Thoracic aorta (tissue), 2 donors: ENCODE measurements at regions not wholly inside any gene's neighbourhood (a gene's known extent, or its start where the extent isn't known, plus 50 kb on each side); places are given as distances from the start of the nearest gene placed in this dataset.

Experiments used
- ATAC-seq: fragments of 150-250 bp; one replicate; pipeline ENCODE4 v1.8.0; 2017; ENCODE audit warnings: low read depth; ENCODE audit not compliant: insufficient number of reproducible peaks, low FRiP score
- DNase-seq: peaks from one replicate; pipeline ENCODE4 v3.0.0-alpha.2; 2020; ENCODE audit warnings: low spot score
- H3K27ac ChIP-seq, 2 donors: fragments of 200-600 bp; sonication (generic); 1 replicate in 1 of 2; 2 replicates in 1 of 2; pipeline ENCODE4 v1.5.1; 2016; ENCODE audit warnings: mild to moderate bottlenecking in 2 of 2, moderate library complexity in 2 of 2
- H3K27me3 ChIP-seq: fragments of 200-600 bp; sonication (generic); replicated peaks from 2 replicates; pipeline ENCODE4 v1.6.0; 2016; ENCODE audit warnings: mild to moderate bottlenecking; ENCODE audit not compliant: insufficient read depth
- H3K36me3 ChIP-seq: fragments of 200-600 bp; sonication (generic); one replicate; pipeline ENCODE4 v1.5.1; 2016
- H3K4me1 ChIP-seq, 2 donors: fragments of 200-600 bp; sonication (generic); 1 replicate in 1 of 2; 2 replicates in 1 of 2; pipeline versions ENCODE4 v1.5.1 to v1.6.0; 2016; ENCODE audit warnings: low read depth in 2 of 2, mild to moderate bottlenecking in 1 of 2; ENCODE audit not compliant: control insufficient read depth in 1 of 2
- H3K4me3 ChIP-seq: fragments of 200-600 bp; sonication (generic); 2 replicates; pipeline ENCODE4 v1.5.1; 2016; ENCODE audit warnings: mild to moderate bottlenecking
- H3K9me3 ChIP-seq: fragments of 200-600 bp; sonication (generic); 2 replicates; pipeline ENCODE4 v1.5.1; 2016
- TF ChIP-seq, protein P1 (sequence below): fragments of 200-600 bp; sonication (generic); IDR thresholded peaks from one replicate; pipeline ENCODE4 v1.5.1; 2019; ENCODE audit warnings: antibody characterized with exemption

DNA sequence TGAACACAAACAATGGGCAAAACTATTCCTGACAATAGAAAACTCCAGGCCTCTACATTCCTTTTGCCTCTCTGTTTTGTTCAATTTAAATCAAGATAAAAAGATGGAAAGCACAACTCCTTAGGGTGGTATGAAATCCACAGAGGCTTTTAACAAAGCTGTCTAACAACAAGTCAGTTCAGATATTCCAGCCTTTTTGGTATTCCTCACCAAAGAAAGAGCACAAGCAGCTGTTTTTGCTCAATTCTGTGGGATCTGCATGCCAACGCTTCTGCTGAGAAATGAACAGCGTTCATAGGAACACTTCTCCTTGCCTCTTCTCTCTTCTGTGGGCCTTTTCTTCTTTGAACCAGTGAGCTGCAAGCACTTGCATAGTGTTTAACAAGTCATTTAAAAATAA is 411.6 kb upstream of the TCF4 start:
- Histone ChIP-seq H3K36me3 (no peaks in the 10 kb centered on the region), H3K4me3 (no peak overlapping the region), H3K27ac (no peak overlapping the region), H3K9me3 (no peaks in the 10 kb centered on the region), H3K4me1 (peaks cover 0 to 10% of the 10 kb centered on the region in 2 donors), H3K27me3 (no peaks in the 10 kb centered on the region)
- TF ChIP-seq, protein P1, sequence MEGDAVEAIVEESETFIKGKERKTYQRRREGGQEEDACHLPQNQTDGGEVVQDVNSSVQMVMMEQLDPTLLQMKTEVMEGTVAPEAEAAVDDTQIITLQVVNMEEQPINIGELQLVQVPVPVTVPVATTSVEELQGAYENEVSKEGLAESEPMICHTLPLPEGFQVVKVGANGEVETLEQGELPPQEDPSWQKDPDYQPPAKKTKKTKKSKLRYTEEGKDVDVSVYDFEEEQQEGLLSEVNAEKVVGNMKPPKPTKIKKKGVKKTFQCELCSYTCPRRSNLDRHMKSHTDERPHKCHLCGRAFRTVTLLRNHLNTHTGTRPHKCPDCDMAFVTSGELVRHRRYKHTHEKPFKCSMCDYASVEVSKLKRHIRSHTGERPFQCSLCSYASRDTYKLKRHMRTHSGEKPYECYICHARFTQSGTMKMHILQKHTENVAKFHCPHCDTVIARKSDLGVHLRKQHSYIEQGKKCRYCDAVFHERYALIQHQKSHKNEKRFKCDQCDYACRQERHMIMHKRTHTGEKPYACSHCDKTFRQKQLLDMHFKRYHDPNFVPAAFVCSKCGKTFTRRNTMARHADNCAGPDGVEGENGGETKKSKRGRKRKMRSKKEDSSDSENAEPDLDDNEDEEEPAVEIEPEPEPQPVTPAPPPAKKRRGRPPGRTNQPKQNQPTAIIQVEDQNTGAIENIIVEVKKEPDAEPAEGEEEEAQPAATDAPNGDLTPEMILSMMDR: no peak
- DNase-seq: no peak
- ATAC-seq: no peak

DNA sequence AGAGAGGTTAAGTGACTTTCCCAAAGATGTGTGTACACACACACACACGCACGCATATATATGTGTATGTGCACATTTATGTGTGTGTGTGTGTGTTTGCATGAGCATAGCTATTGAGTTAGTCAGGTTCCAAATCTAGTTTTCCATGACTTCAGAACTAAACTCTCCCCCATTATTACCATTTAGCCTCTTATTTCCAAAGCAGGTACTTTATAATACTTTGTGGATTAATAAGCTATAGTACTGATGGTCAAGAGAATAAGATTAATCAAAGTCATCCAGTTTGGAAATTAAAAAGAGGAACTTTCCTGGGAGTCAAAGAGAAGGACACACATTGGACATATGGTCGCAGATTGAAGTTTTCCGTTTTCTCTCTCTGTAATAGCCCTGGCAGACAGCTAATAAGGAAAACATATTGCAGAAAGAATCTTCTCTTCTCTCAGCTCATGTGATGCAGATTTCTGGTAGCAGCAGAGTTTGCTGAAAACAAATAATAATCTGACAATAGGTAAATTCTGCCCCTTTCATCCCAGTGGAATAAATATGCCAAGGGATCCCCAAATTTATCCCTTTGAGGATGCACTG is 410.9 kb upstream of the TCF4 start:
- H3K4me1 ChIP-seq: peaks cover 0 to 10% of the 10 kb centered on the region in 2 donors
- no peak overlapping the region for H3K4me3 ChIP-seq
- no peak overlapping the region for H3K27ac ChIP-seq
- no peaks in the 10 kb centered on the region for H3K36me3 ChIP-seq
- no peak for DNase-seq
- H3K9me3 ChIP-seq: no peaks in the 10 kb centered on the region
- no peak for ATAC-seq
- TF ChIP-seq, protein P1: no peak
- H3K27me3 ChIP-seq: no peaks in the 10 kb centered on the region

DNA sequence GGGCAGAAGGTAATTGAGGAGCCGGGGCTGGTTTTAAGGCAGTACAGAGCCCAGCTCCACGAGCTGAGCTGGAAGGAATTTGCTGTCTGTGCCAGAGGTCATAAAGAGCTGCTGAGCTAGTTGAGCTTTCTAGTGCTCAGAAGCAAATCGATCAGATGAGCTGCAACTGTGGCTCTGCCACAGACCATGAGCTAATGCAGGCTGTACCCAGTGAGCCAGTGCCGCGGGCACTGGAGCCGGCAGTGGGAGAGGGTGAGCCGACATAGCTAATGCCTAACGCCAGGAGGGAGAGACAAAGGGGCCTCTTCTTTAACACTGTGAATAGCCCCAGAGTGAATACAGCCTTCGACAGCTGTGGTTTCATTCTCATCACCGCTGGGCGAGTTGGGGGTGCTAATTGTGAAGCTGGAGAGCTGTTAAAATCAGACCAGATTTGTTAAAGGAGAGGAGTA is 410.1 kb upstream of the TCF4 start:
- Histone ChIP-seq H3K36me3 (no peaks in the 10 kb centered on the region), H3K4me3 (no peak overlapping the region), H3K27ac (no peak overlapping the region), H3K9me3 (no peaks in the 10 kb centered on the region), H3K4me1 (peaks cover 0 to 10% of the 10 kb centered on the region in 2 donors), H3K27me3 (no peaks in the 10 kb centered on the region)
- DNase-seq (no peak), ATAC-seq (peak; percentile 25)
- TF ChIP-seq, protein P1: no peak

DNA sequence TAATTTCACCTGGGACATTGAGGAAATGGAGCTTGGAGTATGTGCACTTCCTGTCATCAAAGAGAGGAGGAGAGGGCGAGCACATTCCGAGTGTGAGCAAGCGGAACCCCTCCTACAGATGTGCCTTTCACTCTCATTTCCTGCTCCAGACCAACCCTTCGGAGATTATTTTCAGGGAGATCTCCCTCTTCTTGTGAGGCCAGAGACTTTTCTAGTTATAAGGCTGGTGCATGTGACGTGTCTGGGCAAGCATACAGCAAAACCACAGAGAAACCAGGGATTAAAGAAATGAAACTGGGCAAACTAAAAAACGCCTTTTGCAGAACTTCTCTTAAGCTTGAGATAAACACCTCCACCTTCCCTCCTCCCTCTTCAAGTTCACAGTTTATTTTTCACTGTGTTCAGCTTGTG is 409.2 kb upstream of the TCF4 start:
- H3K27me3 ChIP-seq: no peaks in the 10 kb centered on the region
- H3K27ac ChIP-seq: no peak overlapping the region
- ATAC-seq (no peak), DNase-seq (no peak)
- H3K4me1 ChIP-seq: peaks cover 0 to 10% of the 10 kb centered on the region in 2 donors
- TF ChIP-seq, protein P1: no peak
- no peak overlapping the region for H3K4me3 ChIP-seq
- H3K36me3 ChIP-seq: no peaks in the 10 kb centered on the region
- H3K9me3 ChIP-seq: no peaks in the 10 kb centered on the region

DNA sequence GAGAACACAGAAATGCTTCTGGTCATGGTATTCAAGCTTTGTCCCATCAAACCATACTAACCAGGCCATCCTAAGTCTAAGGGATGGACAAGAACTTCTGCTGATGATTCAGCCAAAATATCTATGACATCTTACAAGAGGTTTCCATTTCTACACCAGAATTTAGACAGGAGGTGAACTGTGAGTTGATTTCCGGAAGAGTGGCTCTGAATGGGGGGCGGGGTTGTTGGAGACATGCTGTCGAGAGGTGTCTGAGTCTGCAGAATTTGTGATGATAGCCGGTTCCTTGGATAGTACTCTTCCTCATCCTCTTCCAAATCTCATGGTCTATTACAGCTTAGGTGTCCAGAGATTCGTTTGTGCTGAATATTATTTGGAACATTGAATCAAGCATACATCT is 408.7 kb upstream of the TCF4 start:
- Histone ChIP-seq H3K4me3 (no peak overlapping the region), H3K27ac (no peak overlapping the region), H3K9me3 (no peaks in the 10 kb centered on the region), H3K27me3 (no peaks in the 10 kb centered on the region), H3K4me1 (peaks cover 0 to 10% of the 10 kb centered on the region in 2 donors), H3K36me3 (no peaks in the 10 kb centered on the region)
- TF ChIP-seq, protein P1: no peak
- DNase-seq (no peak), ATAC-seq (no peak)
